ENCODE measurements at regions not wholly inside any gene's neighbourhood (a gene's known extent, or its start where the extent isn't known, plus 50 kb on each side); places are given as distances from the start of the nearest gene placed in this dataset.

DNA sequence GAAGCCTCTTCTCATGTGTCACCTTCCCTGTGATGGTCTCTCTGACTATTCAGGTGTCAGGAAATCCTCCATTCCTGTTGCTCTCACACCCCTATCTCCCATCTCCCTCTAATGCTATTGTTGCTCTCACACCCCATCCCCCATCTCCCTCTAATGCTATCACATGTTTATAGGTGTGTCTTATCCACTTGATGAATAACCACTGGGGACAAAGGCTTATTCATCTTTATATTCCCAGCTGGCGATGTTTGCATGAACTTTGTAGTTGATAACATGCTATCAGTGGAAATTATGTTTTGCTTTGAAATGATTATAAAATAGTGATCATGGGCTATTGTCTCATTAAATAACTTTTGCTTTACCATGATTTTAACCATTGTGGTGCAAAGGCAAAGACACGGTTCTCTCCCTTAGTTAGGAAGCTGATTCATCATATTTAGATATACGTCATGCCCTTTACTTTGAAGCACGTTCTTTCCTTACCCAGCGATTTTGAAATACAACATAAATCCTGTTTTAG, 220.5 kb downstream of the PMAIP1 start:
- TF ChIP-seq, protein P1, sequence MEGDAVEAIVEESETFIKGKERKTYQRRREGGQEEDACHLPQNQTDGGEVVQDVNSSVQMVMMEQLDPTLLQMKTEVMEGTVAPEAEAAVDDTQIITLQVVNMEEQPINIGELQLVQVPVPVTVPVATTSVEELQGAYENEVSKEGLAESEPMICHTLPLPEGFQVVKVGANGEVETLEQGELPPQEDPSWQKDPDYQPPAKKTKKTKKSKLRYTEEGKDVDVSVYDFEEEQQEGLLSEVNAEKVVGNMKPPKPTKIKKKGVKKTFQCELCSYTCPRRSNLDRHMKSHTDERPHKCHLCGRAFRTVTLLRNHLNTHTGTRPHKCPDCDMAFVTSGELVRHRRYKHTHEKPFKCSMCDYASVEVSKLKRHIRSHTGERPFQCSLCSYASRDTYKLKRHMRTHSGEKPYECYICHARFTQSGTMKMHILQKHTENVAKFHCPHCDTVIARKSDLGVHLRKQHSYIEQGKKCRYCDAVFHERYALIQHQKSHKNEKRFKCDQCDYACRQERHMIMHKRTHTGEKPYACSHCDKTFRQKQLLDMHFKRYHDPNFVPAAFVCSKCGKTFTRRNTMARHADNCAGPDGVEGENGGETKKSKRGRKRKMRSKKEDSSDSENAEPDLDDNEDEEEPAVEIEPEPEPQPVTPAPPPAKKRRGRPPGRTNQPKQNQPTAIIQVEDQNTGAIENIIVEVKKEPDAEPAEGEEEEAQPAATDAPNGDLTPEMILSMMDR (IDR thresholded peaks at IDR 0.05) = no peak
- TF ChIP-seq POLR2A (IDR thresholded peaks at IDR 0.05) = no peak
- 81 to 87% methylated on average over 5 of the region's 5 CpGs for WGBS, 2 donors
- no peak overlapping the region for H3K4me3 ChIP-seq (ENCODE audit: low read depth, poor library complexity, severe bottlenecking)
- intact Hi-C loops (cut with DNase I; ENCODE audit: low total_unique reads) = no loop called here
- DNase-seq (ENCODE audit: low spot score in 2 of 2) = no peak

DNA sequence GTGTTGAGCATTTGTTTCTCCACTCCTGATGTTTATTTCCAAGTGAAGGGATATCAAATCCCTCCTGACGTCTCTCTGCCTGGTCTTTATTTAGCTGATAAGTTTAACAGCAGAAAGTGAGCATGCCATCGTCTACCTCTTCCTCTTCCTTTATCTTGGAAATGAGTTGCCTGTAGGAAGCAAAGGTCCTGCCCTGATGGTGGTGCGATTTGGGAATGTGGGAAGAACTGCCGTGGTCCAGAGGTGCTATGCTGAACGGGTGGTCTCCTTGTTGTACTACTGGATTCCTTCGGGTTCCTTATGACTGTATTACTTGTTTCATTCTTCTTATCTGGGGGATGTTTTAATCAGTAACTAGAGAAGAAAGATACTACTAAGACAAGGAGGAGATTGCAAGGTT, 217.5 kb downstream of the PMAIP1 start:
- no peak for DNase-seq (ENCODE audit: low spot score in 2 of 2)
- TF ChIP-seq, protein P1 (IDR thresholded peaks at IDR 0.05) = no peak
- no peak for TF ChIP-seq POLR2A (IDR thresholded peaks at IDR 0.05)
- WGBS, 2 donors = 63 to 70% methylated on average over 6 of the region's 6 CpGs
- no peak overlapping the region for H3K4me3 ChIP-seq (ENCODE audit: low read depth, poor library complexity, severe bottlenecking)
- intact Hi-C loops (cut with DNase I; ENCODE audit: low total_unique reads) = no loop called here

GRCh38 chr18:60113396-60113795, 213.6 kb downstream of the PMAIP1 start:
- no peak for DNase-seq (ENCODE audit: low spot score in 2 of 2)
- intact Hi-C loops (cut with DNase I; ENCODE audit: low total_unique reads) = loop anchor here (5.0 kb wide), 1 partner anchor 1189 kb away; no protein-coding TSS in a partner anchor
- H3K4me3 ChIP-seq (ENCODE audit: low read depth, poor library complexity, severe bottlenecking) = no peak overlapping the region
- TF ChIP-seq, protein P1 (IDR thresholded peaks at IDR 0.05) = no peak
- TF ChIP-seq POLR2A (IDR thresholded peaks at IDR 0.05) = no peak

- no peak overlapping the region for H3K4me3 ChIP-seq (ENCODE audit: low read depth, poor library complexity, severe bottlenecking)
- TF ChIP-seq, protein P1 (IDR thresholded peaks at IDR 0.05) = no peak
- TF ChIP-seq POLR2A (IDR thresholded peaks at IDR 0.05) = no peak
- no peak for DNase-seq (ENCODE audit: low spot score in 2 of 2)
- 56 to 64% methylated on average over 5 of the region's 5 CpGs for WGBS, 2 donors
- intact Hi-C loops (cut with DNase I; ENCODE audit: low total_unique reads) = loop anchor here (5.0 kb wide), 1 partner anchor 1190 kb away; no protein-coding TSS in a partner anchor
Measured at GRCh38 chr18:60112369-60112768, 212.6 kb downstream of the PMAIP1 start.

DNA sequence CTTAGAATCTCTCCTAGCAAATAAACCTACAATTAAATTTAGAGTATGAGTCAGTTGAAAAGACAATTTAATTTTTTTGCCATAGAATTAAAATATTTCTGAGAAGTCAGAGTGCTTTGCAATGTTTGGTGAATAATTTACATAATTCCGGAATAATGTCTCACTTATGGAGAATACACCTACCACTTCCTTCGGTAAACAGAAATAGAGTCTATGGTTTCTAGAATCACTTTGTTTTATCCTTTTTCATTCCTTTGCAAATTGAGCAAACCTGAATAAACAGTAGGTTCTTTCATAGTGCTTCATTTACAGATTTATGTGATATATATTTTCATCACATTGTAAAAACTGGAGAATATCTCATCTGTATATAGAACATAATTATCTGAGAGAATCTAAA, 211.7 kb downstream of the PMAIP1 start:
- 91 to 93% methylated on average over 2 of the region's 2 CpGs for WGBS, 2 donors

More for the DNA sequence above, 211.7 kb downstream of the PMAIP1 start:
- DNase-seq (ENCODE audit: low spot score in 2 of 2) = no peak
- H3K4me3 ChIP-seq (ENCODE audit: low read depth, poor library complexity, severe bottlenecking) = no peak overlapping the region
- intact Hi-C loops (cut with DNase I; ENCODE audit: low total_unique reads) = loop anchor here (5.0 kb wide), 1 partner anchor 1191 kb away; no protein-coding TSS in a partner anchor
- TF ChIP-seq, protein P1 (IDR thresholded peaks at IDR 0.05) = no peak
- no peak for TF ChIP-seq POLR2A (IDR thresholded peaks at IDR 0.05)

Measured in lower leg skin (tissue), 4 donors.